Suprapubic skin (tissue), 4 donors: ENCODE measurements at regions not wholly inside any gene's neighbourhood (a gene's known extent, or its start where the extent isn't known, plus 50 kb on each side); places are given as distances from the start of the nearest gene placed in this dataset.

Source experiments
- DNase-seq, 2 donors: peaks; one replicate each; pipeline ENCODE4 v3.0.0-alpha.2; 2019; ENCODE audit warnings: low spot score in 2 of 2
- H3K27ac ChIP-seq: fragments of 200-600 bp; sonication (generic); one replicate; pipeline ENCODE4 v1.5.1; 2019
- H3K27me3 ChIP-seq: fragments of 200-600 bp; sonication (generic); one replicate; pipeline ENCODE4 v1.5.1; 2019
- H3K36me3 ChIP-seq: fragments of 200-600 bp; sonication (generic); one replicate; pipeline ENCODE4 v1.5.1; 2019
- H3K4me1 ChIP-seq: fragments of 200-600 bp; sonication (generic); one replicate; pipeline ENCODE4 v1.5.1; 2019
- H3K4me3 ChIP-seq: fragments of 200-600 bp; sonication (generic); one replicate; pipeline ENCODE4 v1.5.1; 2019; ENCODE audit warnings: mild to moderate bottlenecking
- H3K9me3 ChIP-seq: fragments of 200-600 bp; sonication (generic); one replicate; pipeline ENCODE4 v1.5.1; 2019
- CTCF ChIP-seq, 2 donors: fragments of 200-600 bp in 1 of 2; fragments of 450-650 bp in 1 of 2; sonication (generic) in 1 of 2; IDR thresholded peaks; one replicate each; pipeline ENCODE4 v1.5.1; 2016 to 2019; ENCODE audit warnings: antibody characterized with exemption in 2 of 2, mild to moderate bottlenecking in 1 of 2, moderate library complexity in 1 of 2
- EP300 ChIP-seq: sonication (generic); formaldehyde crosslinking; IDR thresholded peaks from one replicate; pipeline ENCODE4 v1.6.1; 2017; ENCODE audit warnings: antibody characterized with exemption
- POLR2A ChIP-seq, 2 donors: fragments of 450-650 bp; IDR thresholded peaks; one replicate each; pipeline ENCODE4 v1.6.1; 2017; ENCODE audit warnings: antibody characterized with exemption in 2 of 2, mild to moderate bottlenecking in 2 of 2, moderate library complexity in 2 of 2
- POLR2AphosphoS5 ChIP-seq, 3 donors: sonication (generic); formaldehyde crosslinking; IDR thresholded peaks; one replicate each; pipeline ENCODE4 v1.6.1; 2017; ENCODE audit warnings: antibody characterized with exemption in 3 of 3
- WGBS: methylation state at CpG from one replicate; pipeline ENCODE4 v1.1.5; 2018; 5-methylcytosine and 5-hydroxymethylcytosine counted together

- TF ChIP-seq POLR2AphosphoS5 (IDR thresholded peaks at IDR 0.05) = no peak
- no peaks in the 10 kb centered on the region for H3K9me3 ChIP-seq
- H3K27me3 ChIP-seq = no peaks in the 10 kb centered on the region
- H3K36me3 ChIP-seq = no peaks in the 10 kb centered on the region
- no peaks in the 10 kb centered on the region for H3K4me1 ChIP-seq
- H3K27ac ChIP-seq = no peak overlapping the region
- DNase-seq = no peak
- H3K4me3 ChIP-seq = no peak overlapping the region
Measured at GRCh38 chrX:109854096-109854495, 121.0 kb upstream of the ACSL4 start.

- Histone ChIP-seq H3K4me1 (no peaks in the 10 kb centered on the region), H3K27me3 (no peaks in the 10 kb centered on the region), H3K36me3 (no peaks in the 10 kb centered on the region), H3K27ac (no peak overlapping the region), H3K9me3 (no peaks in the 10 kb centered on the region), H3K4me3 (no peak overlapping the region)
- no peak for DNase-seq
- TF ChIP-seq EP300 (no peak), CTCF (IDR thresholded peaks at IDR 0.05) (no peak), POLR2A (IDR thresholded peaks at IDR 0.05) (no peak), POLR2AphosphoS5 (IDR thresholded peaks at IDR 0.05) (no peak)
- 70% methylated on average over 1 of the region's 1 CpG for WGBS
Measured at GRCh38 chrX:109855501-109855900, 122.4 kb upstream of the ACSL4 start.

GRCh38 chrX:109856974-109857373 is 123.9 kb upstream of the ACSL4 start:
- TF ChIP-seq CTCF (IDR thresholded peaks at IDR 0.05) (peak; percentile 40 to 88), POLR2A (IDR thresholded peaks at IDR 0.05) (no peak)

GRCh38 chrX:109857584-109858228 is 124.6 kb upstream of the ACSL4 start:
- H3K27me3 ChIP-seq = no peaks in the 10 kb centered on the region
- H3K4me1 ChIP-seq = no peaks in the 10 kb centered on the region
- no peak for DNase-seq
- H3K9me3 ChIP-seq = no peaks in the 10 kb centered on the region
- H3K4me3 ChIP-seq = no peak overlapping the region
- no peak for TF ChIP-seq POLR2A (IDR thresholded peaks at IDR 0.05)
- H3K27ac ChIP-seq = no peak overlapping the region
- H3K36me3 ChIP-seq = no peaks in the 10 kb centered on the region
- WGBS = 69% methylated on average over 4 of the region's 4 CpGs

More at GRCh38 chrX:109856974-109857373, 123.9 kb upstream of the ACSL4 start:
- 21% methylated on average over 5 of the region's 5 CpGs for WGBS
- no peak overlapping the region for H3K27ac ChIP-seq
- H3K36me3 ChIP-seq = no peaks in the 10 kb centered on the region
- no peaks in the 10 kb centered on the region for H3K27me3 ChIP-seq
- H3K4me1 ChIP-seq = no peaks in the 10 kb centered on the region
- no peaks in the 10 kb centered on the region for H3K9me3 ChIP-seq
- no peak for DNase-seq
- H3K4me3 ChIP-seq = no peak overlapping the region

GRCh38 chrX:109858602-109859341 is 125.7 kb upstream of the ACSL4 start:
- WGBS = 78% methylated on average over 5 of the region's 5 CpGs
- no peaks in the 10 kb centered on the region for H3K4me1 ChIP-seq
- H3K27ac ChIP-seq = no peak overlapping the region
- no peaks in the 10 kb centered on the region for H3K27me3 ChIP-seq
- no peak for DNase-seq
- no peaks in the 10 kb centered on the region for H3K9me3 ChIP-seq
- H3K36me3 ChIP-seq = no peaks in the 10 kb centered on the region
- H3K4me3 ChIP-seq = no peak overlapping the region
- no peak for TF ChIP-seq EP300
- TF ChIP-seq CTCF (IDR thresholded peaks at IDR 0.05) = no peak
- TF ChIP-seq POLR2A (IDR thresholded peaks at IDR 0.05) = no peak
- no peak for TF ChIP-seq POLR2AphosphoS5 (IDR thresholded peaks at IDR 0.05)

GRCh38 chrX:109859651-109860050 is 126.6 kb upstream of the ACSL4 start:
- WGBS = 72% methylated on average over 2 of the region's 2 CpGs
- no peak for DNase-seq
- Histone ChIP-seq H3K27ac (no peak overlapping the region), H3K27me3 (no peaks in the 10 kb centered on the region), H3K36me3 (no peaks in the 10 kb centered on the region), H3K9me3 (no peaks in the 10 kb centered on the region), H3K4me1 (no peaks in the 10 kb centered on the region), H3K4me3 (no peak overlapping the region)
- TF ChIP-seq POLR2AphosphoS5 (IDR thresholded peaks at IDR 0.05) = no peak
- no peak for TF ChIP-seq EP300
- TF ChIP-seq CTCF (IDR thresholded peaks at IDR 0.05) = no peak
- no peak for TF ChIP-seq POLR2A (IDR thresholded peaks at IDR 0.05)
